NCI-H748 (cell line): ENCODE measurements at regions not wholly inside any gene's neighbourhood (a gene's known extent, or its start where the extent isn't known, plus 50 kb on each side); places are given as distances from the start of the nearest gene placed in this dataset.
"Not testable (repeated sequence)": the region's sequence is repeated elsewhere in the genome, so short reads cannot be mapped to it uniquely, and the experiment has no call there.

Experiments
- DNase-seq: peaks from one replicate; lab custom pipeline; 2025; ENCODE audit not compliant: unreplicated experiment; lab: John Stamatoyannopoulos, UW

- no peak for DNase-seq
These were observed 122.1 kb downstream of the YIPF5 start for GRCh38 chr5:144048259-144048856.

GRCh38 chr5:144055391-144055790 lies 115.1 kb downstream of the YIPF5 start:
- DNase-seq = not testable (repeated sequence)

- DNase-seq = not testable (repeated sequence)
These were observed 110.4 kb downstream of the YIPF5 start for GRCh38 chr5:144060091-144060490.

- DNase-seq = no peak
These were observed 109.9 kb downstream of the YIPF5 start for GRCh38 chr5:144060598-144060997.

GRCh38 chr5:144065786-144066185 lies 104.7 kb downstream of the YIPF5 start:
- no peak for DNase-seq

- no peak for DNase-seq
These were observed 97.9 kb downstream of the YIPF5 start for GRCh38 chr5:144072518-144072927.

- no peak for DNase-seq
These were observed 93.9 kb downstream of the YIPF5 start for GRCh38 chr5:144076521-144077083.

GRCh38 chr5:144083185-144083584 lies 87.3 kb downstream of the YIPF5 start:
- no peak for DNase-seq

- no peak for DNase-seq
These were observed 85.5 kb downstream of the YIPF5 start for GRCh38 chr5:144084971-144085370.

- DNase-seq = no peak
These were observed 85.1 kb downstream of the YIPF5 start for GRCh38 chr5:144085381-144085780.

- no peak for DNase-seq
These were observed 84.2 kb downstream of the YIPF5 start for GRCh38 chr5:144086295-144086694.

- DNase-seq = no peak
These were observed 82.9 kb downstream of the YIPF5 start for GRCh38 chr5:144087576-144087975.

GRCh38 chr5:144088206-144089064 lies 82.0 kb downstream of the YIPF5 start:
- DNase-seq = no peak

- DNase-seq = no peak
These were observed 80.9 kb downstream of the YIPF5 start for GRCh38 chr5:144089401-144090021.

GRCh38 chr5:144092508-144092907 lies 78.0 kb downstream of the YIPF5 start:
- DNase-seq = no peak

GRCh38 chr5:144093400-144093799 lies 77.1 kb downstream of the YIPF5 start:
- DNase-seq = no peak

GRCh38 chr5:144093868-144094267 lies 76.6 kb downstream of the YIPF5 start:
- no peak for DNase-seq

- no peak for DNase-seq
These were observed 69.8 kb downstream of the YIPF5 start for GRCh38 chr5:144100702-144101101.

- DNase-seq = no peak
These were observed 68.8 kb downstream of the YIPF5 start for GRCh38 chr5:144101616-144102015.

GRCh38 chr5:144102361-144102760 lies 68.1 kb downstream of the YIPF5 start:
- no peak for DNase-seq

- no peak for DNase-seq
These were observed 67.5 kb downstream of the YIPF5 start for GRCh38 chr5:144102979-144103378.
